Lung (tissue), 11 donors: ENCODE measurements at regions not wholly inside any gene's neighbourhood (a gene's known extent, or its start where the extent isn't known, plus 50 kb on each side); places are given as distances from the start of the nearest gene placed in this dataset.
A peak's percentile ranks its signal among the peaks of the same experiment; 100 is the strongest.

Experiments
- ATAC-seq: fragments of 200-7000 bp; cut with Tn5 transposase; one replicate; pipeline ENCODE4 v1.9.1; 2020; ENCODE audit warnings: moderate number of reproducible peaks; ENCODE audit not compliant: insufficient read depth, low FRiP score
- DNase-seq, 3 donors: peaks; one replicate each; pipeline ENCODE4 v3.0.0-alpha.2; 2013 to 2017
- H3K27ac ChIP-seq, 2 donors: one replicate each; pipeline ENCODE4 v1.5.1; 2013; ENCODE audit warnings: mild to moderate bottlenecking in 2 of 2, moderate library complexity in 2 of 2, control low read depth in 1 of 2, inconsistent platforms in 1 of 2, low read depth in 1 of 2, low read length in 1 of 2
- H3K27me3 ChIP-seq, 3 donors: one replicate each; pipeline ENCODE4 v1.5.1; 2013; ENCODE audit warnings: low read length in 2 of 3; ENCODE audit not compliant: control insufficient read depth in 3 of 3, insufficient read depth in 3 of 3
- H3K36me3 ChIP-seq, 4 donors: one replicate each; pipeline ENCODE4 v1.5.1; 2013; ENCODE audit warnings: low read length in 4 of 4, mild to moderate bottlenecking in 1 of 4, moderate library complexity in 1 of 4; ENCODE audit not compliant: control insufficient read depth in 4 of 4, insufficient read depth in 4 of 4
- H3K4me1 ChIP-seq, 5 donors: one replicate each; pipeline ENCODE4 v1.5.1; 2013; ENCODE audit warnings: low read length in 5 of 5, mild to moderate bottlenecking in 2 of 5, moderate library complexity in 1 of 5; ENCODE audit not compliant: control insufficient read depth in 5 of 5, insufficient read depth in 5 of 5
- H3K4me3 ChIP-seq: one replicate; pipeline ENCODE4 v1.5.1; 2013; ENCODE audit warnings: mild to moderate bottlenecking, control low read depth, moderate library complexity
- H3K9ac ChIP-seq, 2 donors: one replicate each; pipeline ENCODE4 v1.5.1; 2013; ENCODE audit warnings: low read length in 2 of 2, control low read depth in 1 of 2; ENCODE audit not compliant: insufficient read depth in 1 of 2
- H3K9me3 ChIP-seq, 4 donors: one replicate each; pipeline ENCODE4 v1.5.1; 2013; ENCODE audit warnings: low read length in 3 of 4, mild to moderate bottlenecking in 1 of 4, moderate library complexity in 1 of 4; ENCODE audit not compliant: control insufficient read depth in 4 of 4, insufficient read depth in 3 of 4
- WGBS, 2 donors: extraction: QIAGEN DNeasy Blood & Tissue Kit; methylation state at CpG; one replicate each; pipeline ENCODE4 v1.1.7; 2013; 5-methylcytosine and 5-hydroxymethylcytosine counted together
- TF ChIP-seq, protein P1 (sequence below): IDR thresholded peaks from 2 replicates; pipeline ENCODE4 v1.5.1; 2012; ENCODE audit warnings: mild to moderate bottlenecking; ENCODE audit errors: control extremely low read depth, extremely low read depth
- donor health status: control.
- donor health status: control.
- donor health status: Bipolar disorder and iron deficiency.
- donor health status: healthy.
- donor health status: DM: yes; HTN: yes; CAD: no.

DNA sequence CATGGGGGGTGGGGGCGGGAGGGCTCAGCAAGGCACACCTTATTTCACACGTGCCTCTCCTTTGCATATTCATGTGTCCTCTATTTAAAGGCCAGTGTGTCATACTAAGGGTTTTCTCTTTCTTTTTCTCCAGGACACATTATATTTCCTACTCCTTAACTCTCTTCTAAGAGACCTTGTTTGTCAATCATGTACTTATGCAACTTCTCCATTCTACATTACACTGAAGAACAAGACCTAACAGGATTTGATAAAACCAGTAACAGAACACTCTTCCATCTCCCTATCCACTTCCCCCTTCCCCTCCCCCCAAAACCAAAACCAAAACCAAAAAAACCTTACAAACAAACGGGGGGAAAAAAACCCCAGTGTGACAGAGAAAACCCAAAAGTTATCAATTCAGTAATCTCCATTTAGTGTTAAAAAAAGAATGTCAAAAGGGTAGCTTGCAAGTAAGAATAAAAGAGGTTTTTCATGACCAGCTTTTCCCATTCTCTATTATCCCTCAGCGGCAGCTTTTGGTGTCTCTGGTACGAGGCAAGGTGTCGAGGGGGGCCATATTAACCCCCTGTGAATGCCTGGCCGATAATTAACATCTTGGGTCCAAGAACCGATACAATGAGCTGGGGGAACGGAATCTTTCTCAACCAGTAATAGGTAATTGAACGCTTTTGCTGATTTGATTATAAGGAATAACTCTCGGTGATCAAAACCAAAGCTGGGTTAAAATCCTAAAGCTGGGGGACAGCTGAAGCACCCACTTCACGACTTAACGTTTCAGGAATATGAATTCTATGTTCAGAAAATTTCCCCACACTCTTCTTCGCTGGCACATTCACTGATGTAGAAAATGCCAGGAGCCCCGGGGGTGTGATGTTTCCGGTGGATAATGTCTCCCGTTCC, 191.0 kb upstream of the TCF4 start:
- peak; percentile 18 to 64 (median 53) for DNase-seq
- ATAC-seq: peak; percentile 7
- H3K36me3 ChIP-seq: peaks cover 0 to 1% (median 0%) of the 10 kb centered on the region in 4 donors
- H3K9ac ChIP-seq: peak overlapping the region in 1 of 2 donors; percentile 75
- H3K9me3 ChIP-seq: peaks cover 0 to 3% (median 0%) of the 10 kb centered on the region in 4 donors
- peak overlapping the region; percentile 80 to 86 for H3K27ac ChIP-seq
- peaks cover 0 to 8% (median 2%) of the 10 kb centered on the region in 5 donors for H3K4me1 ChIP-seq
- WGBS, 2 donors: 6 to 13% methylated on average over 17 of the region's 17 CpGs
- peaks cover 0 to 16% (median 0%) of the 10 kb centered on the region in 3 donors for H3K27me3 ChIP-seq
- H3K4me3 ChIP-seq: peak overlapping the region; percentile 20
- TF ChIP-seq, protein P1, sequence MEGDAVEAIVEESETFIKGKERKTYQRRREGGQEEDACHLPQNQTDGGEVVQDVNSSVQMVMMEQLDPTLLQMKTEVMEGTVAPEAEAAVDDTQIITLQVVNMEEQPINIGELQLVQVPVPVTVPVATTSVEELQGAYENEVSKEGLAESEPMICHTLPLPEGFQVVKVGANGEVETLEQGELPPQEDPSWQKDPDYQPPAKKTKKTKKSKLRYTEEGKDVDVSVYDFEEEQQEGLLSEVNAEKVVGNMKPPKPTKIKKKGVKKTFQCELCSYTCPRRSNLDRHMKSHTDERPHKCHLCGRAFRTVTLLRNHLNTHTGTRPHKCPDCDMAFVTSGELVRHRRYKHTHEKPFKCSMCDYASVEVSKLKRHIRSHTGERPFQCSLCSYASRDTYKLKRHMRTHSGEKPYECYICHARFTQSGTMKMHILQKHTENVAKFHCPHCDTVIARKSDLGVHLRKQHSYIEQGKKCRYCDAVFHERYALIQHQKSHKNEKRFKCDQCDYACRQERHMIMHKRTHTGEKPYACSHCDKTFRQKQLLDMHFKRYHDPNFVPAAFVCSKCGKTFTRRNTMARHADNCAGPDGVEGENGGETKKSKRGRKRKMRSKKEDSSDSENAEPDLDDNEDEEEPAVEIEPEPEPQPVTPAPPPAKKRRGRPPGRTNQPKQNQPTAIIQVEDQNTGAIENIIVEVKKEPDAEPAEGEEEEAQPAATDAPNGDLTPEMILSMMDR: no peak

DNA sequence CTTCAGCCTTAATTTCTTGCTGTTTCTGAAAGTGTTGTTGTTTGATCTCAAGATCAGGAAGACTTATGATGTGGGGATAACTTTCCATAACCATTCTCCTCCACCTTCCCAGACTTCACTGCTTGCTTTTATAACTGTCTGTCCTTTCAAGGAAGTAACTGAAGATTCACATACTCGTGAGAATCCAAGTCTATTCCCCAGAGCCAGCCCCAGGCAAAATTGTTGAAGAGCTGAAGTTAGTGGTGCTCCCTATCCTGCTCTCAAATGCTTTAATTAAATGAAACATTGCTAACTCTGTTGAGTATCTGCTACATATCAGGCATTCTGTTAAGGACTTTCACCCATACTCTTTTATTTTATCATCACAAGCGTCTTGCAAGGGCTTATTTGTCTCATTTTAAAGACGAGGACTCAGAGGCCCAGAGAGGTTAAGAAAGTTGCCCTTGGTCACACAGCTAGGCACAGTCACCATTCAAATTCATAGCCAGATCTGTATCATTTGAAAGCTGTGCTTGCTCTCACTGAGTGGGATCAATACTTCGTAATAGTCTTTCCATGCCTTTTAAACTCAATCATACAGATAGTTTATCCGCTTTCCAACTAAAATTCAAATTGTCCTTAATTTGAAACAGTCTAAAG, 189.8 kb upstream of the TCF4 start:
- Histone ChIP-seq H3K9me3 (peaks cover 0 to 3% (median 0%) of the 10 kb centered on the region in 4 donors), H3K4me1 (peaks cover 0 to 8% (median 2%) of the 10 kb centered on the region in 5 donors), H3K27me3 (peaks cover 0 to 16% (median 0%) of the 10 kb centered on the region in 3 donors), H3K4me3 (no peak overlapping the region), H3K9ac (no peak overlapping the region), H3K36me3 (peaks cover 0 to 1% (median 0%) of the 10 kb centered on the region in 4 donors), H3K27ac (peak overlapping the region in 1 of 2 donors; percentile 16)
- DNase-seq (peak in 1 of 3 donors; percentile 20), ATAC-seq (no peak)
- 81 to 84% methylated on average over 5 of the region's 5 CpGs for WGBS, 2 donors
- TF ChIP-seq, protein P1: no peak

DNA sequence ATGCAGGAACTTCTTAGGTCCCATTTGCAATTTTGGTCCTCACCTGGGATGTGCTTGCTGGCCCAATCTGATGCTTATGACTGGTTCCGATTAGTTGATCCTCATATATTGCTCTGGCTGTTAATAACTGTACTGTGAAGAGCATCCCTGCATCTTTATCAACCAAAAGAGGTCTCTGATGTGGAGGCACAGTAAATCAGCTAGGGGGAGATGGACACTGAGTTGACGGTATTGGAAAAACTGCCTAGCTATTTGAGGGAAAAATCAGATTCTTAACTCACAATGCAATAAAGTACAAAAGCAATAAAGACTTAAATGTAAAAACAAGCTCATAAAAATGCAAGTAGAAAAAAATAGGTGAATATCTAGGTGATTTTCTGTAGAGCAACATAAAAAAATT, 188.0 kb upstream of the TCF4 start:
- 47 to 72% methylated on average over 2 of the region's 2 CpGs for WGBS, 2 donors
- H3K4me3 ChIP-seq: no peak overlapping the region
- peaks cover 0 to 1% (median 0%) of the 10 kb centered on the region in 4 donors for H3K36me3 ChIP-seq
- TF ChIP-seq, protein P1: no peak
- H3K27ac ChIP-seq: no peak overlapping the region
- peaks cover 0 to 15% (median 0%) of the 10 kb centered on the region in 3 donors for H3K27me3 ChIP-seq
- peaks cover 0 to 8% (median 2%) of the 10 kb centered on the region in 5 donors for H3K4me1 ChIP-seq
- no peak overlapping the region for H3K9ac ChIP-seq
- no peak for DNase-seq
- H3K9me3 ChIP-seq: peaks cover 0 to 3% (median 0%) of the 10 kb centered on the region in 4 donors
- ATAC-seq: no peak
